GM23338 (cell line): ENCODE measurements at regions not wholly inside any gene's neighbourhood (a gene's known extent, or its start where the extent isn't known, plus 50 kb on each side); places are given as distances from the start of the nearest gene placed in this dataset.

Experiments used
- ATAC-seq: fragments of 200-7000 bp; cut with Tn5 transposase; 3 replicates; pipeline ENCODE4 v1.9.1; 2020
- DNase-seq: peaks from one replicate; pipeline ENCODE4 v3.0.0-alpha.2; 2015; ENCODE audit warnings: low spot score
- H2AFZ ChIP-seq: fragments of 200-600 bp; sonication (generic); 2 replicates; pipeline ENCODE4 v1.8.0; 2016; ENCODE audit warnings: antibody characterized with exemption, mild to moderate bottlenecking, moderate library complexity
- H3F3A ChIP-seq: fragments of 200-600 bp; sonication (generic); replicated peaks from 2 replicates; pipeline ENCODE4 v1.8.0; 2017; ENCODE audit warnings: antibody characterized with exemption, mixed run types, low read depth
- H3K27ac ChIP-seq: fragments of 200-600 bp; sonication (generic); 2 replicates; pipeline ENCODE4 v1.6.1; 2016; ENCODE audit warnings: low read depth
- H3K27me3 ChIP-seq: fragments of 200-600 bp; sonication (generic); 2 replicates; pipeline ENCODE4 v1.8.0; 2016; ENCODE audit warnings: mild to moderate bottlenecking, mixed run types, moderate library complexity; ENCODE audit not compliant: insufficient read depth
- H3K36me3 ChIP-seq: fragments of 200-600 bp; sonication (generic); 2 replicates; pipeline ENCODE4 v1.8.0; 2016; ENCODE audit warnings: mild to moderate bottlenecking; ENCODE audit not compliant: insufficient read depth
- H3K4me1 ChIP-seq: fragments of 200-600 bp; sonication (generic); 2 replicates; pipeline ENCODE4 v1.8.0; 2016; ENCODE audit warnings: mild to moderate bottlenecking, moderate library complexity; ENCODE audit not compliant: insufficient read depth
- H3K4me2 ChIP-seq: fragments of 200-600 bp; sonication (generic); 2 replicates; pipeline ENCODE4 v1.7.1; 2017; ENCODE audit warnings: mixed run types
- H3K4me3 ChIP-seq: fragments of 200-600 bp; sonication (generic); 2 replicates; pipeline ENCODE4 v1.6.1; 2016; ENCODE audit warnings: mixed run types
- H3K79me2 ChIP-seq: fragments of 200-600 bp; sonication (generic); replicated peaks from 2 replicates; pipeline ENCODE4 v1.8.0; 2017; ENCODE audit warnings: mild to moderate bottlenecking; ENCODE audit not compliant: insufficient read depth
- H3K9me2 ChIP-seq: fragments of 200-600 bp; sonication (generic); 2 replicates; pipeline ENCODE4 v1.8.0; 2017; ENCODE audit not compliant: insufficient read depth
- H4K20me1 ChIP-seq: fragments of 200-600 bp; sonication (generic); replicated peaks from 2 replicates; pipeline ENCODE4 v1.8.0; 2017; ENCODE audit warnings: mild to moderate bottlenecking; ENCODE audit not compliant: insufficient read depth
- H3K27ac Mint-ChIP-seq: 2 replicates; pipeline ENCODE4 v1.8.0; 2020; ENCODE audit warnings: inconsistent platforms, mild to moderate bottlenecking, moderate library complexity, mixed read lengths
- H3K27me3 Mint-ChIP-seq: 3 replicates; pipeline ENCODE4 v1.8.0; 2022; ENCODE audit warnings: low read depth, mild to moderate bottlenecking, moderate library complexity, mixed read lengths, inconsistent platforms; ENCODE audit not compliant: insufficient read depth, poor library complexity
- H3K36me3 Mint-ChIP-seq: 3 replicates; pipeline ENCODE4 v1.8.0; 2021; ENCODE audit warnings: low read depth, mild to moderate bottlenecking, inconsistent platforms, moderate library complexity, mixed read lengths
- H3K4me1 Mint-ChIP-seq: 3 replicates; pipeline ENCODE4 v1.8.0; 2020; ENCODE audit warnings: mild to moderate bottlenecking, inconsistent platforms, mixed read lengths
- H3K4me3 Mint-ChIP-seq: 3 replicates; pipeline ENCODE4 v1.8.0; 2021; ENCODE audit warnings: moderate library complexity, mild to moderate bottlenecking, inconsistent platforms, mixed read lengths
- H3K9me3 Mint-ChIP-seq: 3 replicates; pipeline ENCODE4 v1.8.0; 2020; ENCODE audit warnings: moderate library complexity, mild to moderate bottlenecking, inconsistent platforms, mixed read lengths
- CREB1 ChIP-seq: fragments of 250-450 bp; sonication (Bioruptor Pico); IDR thresholded peaks from 2 replicates; pipeline ENCODE4 v1.5.0; 2020; ENCODE audit warnings: low read depth, mild to moderate bottlenecking, moderate library complexity
- CTCF ChIP-seq, 2 experiments: fragments of 200-600 bp in 1 of 2; sonication (generic) in 1 of 2; conservative IDR thresholded peaks; 2 replicates each; pipeline versions ENCODE4 v1.5.1 to v1.6.1; 2016 to 2017; ENCODE audit warnings: antibody characterized with exemption in 2 of 2, low read depth in 2 of 2, mild to moderate bottlenecking in 2 of 2, moderate library complexity in 1 of 2
- ETS1 ChIP-seq: IDR thresholded peaks from 2 replicates; pipeline ENCODE4 v1.6.1; 2016; ENCODE audit warnings: antibody characterized with exemption
- EZH2 ChIP-seq: fragments of 200-600 bp; sonication (generic); IDR thresholded peaks from one replicate; pipeline ENCODE4 v1.8.0; 2017; ENCODE audit warnings: antibody characterized with exemption, mild to moderate bottlenecking, low read depth; ENCODE audit not compliant: unreplicated experiment
- EZH2phosphoT487 ChIP-seq: fragments of 200-600 bp; sonication (generic); IDR thresholded peaks from one replicate; pipeline ENCODE4 v1.8.1; 2018; ENCODE audit warnings: antibody characterized with exemption; ENCODE audit not compliant: unreplicated experiment
- JUNB ChIP-seq: IDR thresholded peaks from one replicate; pipeline ENCODE4 v1.6.1; 2016; ENCODE audit warnings: antibody characterized with exemption; ENCODE audit not compliant: unreplicated experiment
- NANOG ChIP-seq: IDR thresholded peaks from 2 replicates; pipeline ENCODE4 v1.6.1; 2016; ENCODE audit warnings: antibody characterized with exemption, borderline replicate concordance
- POLR2AphosphoS5 ChIP-seq: IDR thresholded peaks from 2 replicates; pipeline ENCODE4 v1.6.1; 2016; ENCODE audit warnings: antibody characterized with exemption, low read depth
- REST ChIP-seq: IDR thresholded peaks from one replicate; pipeline ENCODE4 v1.6.1; 2018; ENCODE audit warnings: antibody characterized with exemption; ENCODE audit not compliant: unreplicated experiment
- STAT1 ChIP-seq: IDR thresholded peaks from one replicate; pipeline ENCODE4 v1.6.1; 2016; ENCODE audit warnings: antibody characterized with exemption; ENCODE audit not compliant: unreplicated experiment
- ZNF114 ChIP-seq: fragments of 250-450 bp; sonication (Bioruptor Pico); IDR thresholded peaks from 2 replicates; pipeline ENCODE4 v1.5.0; 2020; ENCODE audit warnings: mild to moderate bottlenecking, moderate library complexity
- ZNF331 ChIP-seq: fragments of 250-450 bp; sonication (Bioruptor Pico); IDR thresholded peaks from 2 replicates; pipeline ENCODE4 v1.5.0; 2020; ENCODE audit warnings: low read depth, mild to moderate bottlenecking, moderate library complexity
- ZNF462 ChIP-seq: fragments of 250-450 bp; sonication (Bioruptor Pico); IDR thresholded peaks from 2 replicates; pipeline ENCODE4 v1.5.0; 2020; ENCODE audit warnings: mild to moderate bottlenecking, moderate library complexity

- Histone ChIP-seq H3K79me2 (no peaks in the 10 kb centered on the region), H4K20me1 (no peaks in the 10 kb centered on the region), H3K36me3 (no peaks in the 10 kb centered on the region), H3K4me3 (no peak overlapping the region), H3F3A (no peaks in the 10 kb centered on the region), H3K27me3 (no peaks in the 10 kb centered on the region), H3K27ac (no peak overlapping the region), H3K9me2 (no peaks in the 10 kb centered on the region), H3K4me1 (no peaks in the 10 kb centered on the region), H2AFZ (no peak overlapping the region), H3K4me2 (no peak overlapping the region)
- Mint-ChIP-seq H3K4me1 (no peaks in the 10 kb centered on the region), H3K9me3 (no peaks in the 10 kb centered on the region), H3K27me3 (no peaks in the 10 kb centered on the region), H3K36me3 (peaks cover 6% of the 10 kb centered on the region; the same call in 2 of the 3 replicates), H3K4me3 (no peak overlapping the region), H3K27ac (no peak overlapping the region)
- no peak for ATAC-seq
- DNase-seq, result no peak
- TF ChIP-seq CTCF (conservative IDR thresholded peaks at IDR 0.05; ENCODE audit: low read depth in 2 of 2) (no peak), NANOG (no peak), STAT1 (no peak), ZNF462 (no peak), EZH2phosphoT487 (no peak), REST (no peak), ETS1 (no peak), EZH2 (no peak), ZNF331 (CRISPR knock-in tag) (no peak), CREB1 (CRISPR knock-in tag) (no peak), POLR2AphosphoS5 (no peak), JUNB (no peak), ZNF114 (CRISPR knock-in tag) (no peak)
Measured at GRCh38 chr6:164502833-164503232, 806.6 kb downstream of the C6orf118 start.
